ENCODE measurements at regions not wholly inside any gene's neighbourhood (a gene's known extent, or its start where the extent isn't known, plus 50 kb on each side); places are given as distances from the start of the nearest gene placed in this dataset.

GRCh38 chr5:16013334-16014065 lies 166.1 kb downstream of the MARCHF11 start:
- H3K4me1 Mint-ChIP-seq (ENCODE audit: unreplicated experiment), result no peaks in the 10 kb centered on the region

GRCh38 chr5:16009256-16009655 lies 170.3 kb downstream of the MARCHF11 start:
- DNase-seq (ENCODE audit: extremely low spot score, unreplicated experiment), result no peak
- Mint-ChIP-seq H3K36me3 (no peaks in the 10 kb centered on the region), H3K9me3 (no peaks in the 10 kb centered on the region), H3K4me3 (no peak overlapping the region), H3K27ac (no peak overlapping the region), H3K27me3 (no peaks in the 10 kb centered on the region), H3K4me1 (ENCODE audit: unreplicated experiment) (no peaks in the 10 kb centered on the region)
- TF ChIP-seq CTCF (conservative IDR thresholded peaks at IDR 0.05), result no peak

More at GRCh38 chr5:16013334-16014065, 166.1 kb downstream of the MARCHF11 start:
- TF ChIP-seq CTCF (conservative IDR thresholded peaks at IDR 0.05), result no peak
- no peaks in the 10 kb centered on the region for H3K27me3 Mint-ChIP-seq
- H3K4me3 Mint-ChIP-seq, result no peak overlapping the region
- H3K27ac Mint-ChIP-seq, result no peak overlapping the region
- no peaks in the 10 kb centered on the region for H3K9me3 Mint-ChIP-seq
- no peaks in the 10 kb centered on the region for H3K36me3 Mint-ChIP-seq
- no peak for DNase-seq (ENCODE audit: extremely low spot score, unreplicated experiment)

- no peak overlapping the region for H3K27ac Mint-ChIP-seq
- no peak for TF ChIP-seq CTCF (conservative IDR thresholded peaks at IDR 0.05)
- H3K4me1 Mint-ChIP-seq (ENCODE audit: unreplicated experiment), result no peaks in the 10 kb centered on the region
- H3K27me3 Mint-ChIP-seq, result no peaks in the 10 kb centered on the region
- no peak overlapping the region for H3K4me3 Mint-ChIP-seq
- DNase-seq (ENCODE audit: extremely low spot score, unreplicated experiment), result no peak
- no peaks in the 10 kb centered on the region for H3K36me3 Mint-ChIP-seq
- H3K9me3 Mint-ChIP-seq, result no peaks in the 10 kb centered on the region
Measured at GRCh38 chr5:16007750-16008415, 171.7 kb downstream of the MARCHF11 start.

- H3K36me3 Mint-ChIP-seq, result no peaks in the 10 kb centered on the region
- no peak for DNase-seq (ENCODE audit: extremely low spot score, unreplicated experiment)
- no peaks in the 10 kb centered on the region for H3K9me3 Mint-ChIP-seq
- no peaks in the 10 kb centered on the region for H3K4me1 Mint-ChIP-seq (ENCODE audit: unreplicated experiment)
- H3K4me3 Mint-ChIP-seq, result no peak overlapping the region
- no peaks in the 10 kb centered on the region for H3K27me3 Mint-ChIP-seq
- H3K27ac Mint-ChIP-seq, result no peak overlapping the region
- TF ChIP-seq CTCF (conservative IDR thresholded peaks at IDR 0.05), result no peak
Measured at GRCh38 chr5:16005225-16005624, 174.4 kb downstream of the MARCHF11 start.

- Mint-ChIP-seq H3K9me3 (no peaks in the 10 kb centered on the region), H3K27me3 (peaks cover 7% of the 10 kb centered on the region)
Measured at GRCh38 chr5:16000056-16000455, 179.5 kb downstream of the MARCHF11 start.

More at GRCh38 chr5:16000056-16000455, 179.5 kb downstream of the MARCHF11 start:
- H3K36me3 Mint-ChIP-seq, result no peaks in the 10 kb centered on the region
- DNase-seq (ENCODE audit: extremely low spot score, unreplicated experiment), result no peak
- H3K4me3 Mint-ChIP-seq, result no peak overlapping the region
- H3K27ac Mint-ChIP-seq, result no peak overlapping the region
- no peak for TF ChIP-seq CTCF (conservative IDR thresholded peaks at IDR 0.05)
- H3K4me1 Mint-ChIP-seq (ENCODE audit: unreplicated experiment), result no peaks in the 10 kb centered on the region
